ENCODE measurements at regions not wholly inside any gene's neighbourhood (a gene's known extent, or its start where the extent isn't known, plus 50 kb on each side); places are given as distances from the start of the nearest gene placed in this dataset.

DNA sequence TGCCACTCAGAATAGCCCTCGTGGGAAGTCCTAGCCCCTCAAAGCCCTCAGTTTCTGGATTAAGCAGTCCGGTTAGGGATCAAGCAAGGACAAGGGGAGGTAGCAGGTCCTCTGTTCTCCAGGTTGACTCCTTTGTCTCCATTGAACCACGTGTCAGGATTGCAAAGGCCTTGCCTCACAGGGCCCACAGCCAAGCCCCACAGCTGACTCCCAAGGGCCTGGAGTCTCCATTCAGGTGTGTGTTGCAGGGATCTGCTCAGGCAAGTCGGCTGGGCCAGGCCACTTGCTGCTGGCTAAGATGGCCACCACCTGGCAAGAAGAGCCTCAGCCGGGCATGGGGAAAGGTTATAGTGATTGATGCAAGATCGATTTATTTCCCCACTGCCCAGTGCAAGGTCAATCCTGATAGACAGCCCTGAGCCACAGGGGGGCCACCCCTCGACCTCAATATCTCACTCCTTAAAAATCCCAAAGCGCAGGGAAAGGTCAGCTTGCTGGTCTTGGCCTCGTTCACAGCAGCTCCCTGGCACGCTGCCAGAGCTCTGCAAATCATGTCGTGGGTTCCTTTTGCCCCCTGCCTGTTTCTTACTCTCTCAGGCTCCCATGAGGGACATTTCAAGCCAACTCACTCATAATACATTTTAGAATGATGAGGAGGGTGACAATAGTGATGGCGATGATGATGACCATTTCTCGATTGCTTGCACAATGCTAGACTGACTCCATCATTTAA, 75.9 kb downstream of the EDN3 start:
- DNase-seq: no peak

DNA sequence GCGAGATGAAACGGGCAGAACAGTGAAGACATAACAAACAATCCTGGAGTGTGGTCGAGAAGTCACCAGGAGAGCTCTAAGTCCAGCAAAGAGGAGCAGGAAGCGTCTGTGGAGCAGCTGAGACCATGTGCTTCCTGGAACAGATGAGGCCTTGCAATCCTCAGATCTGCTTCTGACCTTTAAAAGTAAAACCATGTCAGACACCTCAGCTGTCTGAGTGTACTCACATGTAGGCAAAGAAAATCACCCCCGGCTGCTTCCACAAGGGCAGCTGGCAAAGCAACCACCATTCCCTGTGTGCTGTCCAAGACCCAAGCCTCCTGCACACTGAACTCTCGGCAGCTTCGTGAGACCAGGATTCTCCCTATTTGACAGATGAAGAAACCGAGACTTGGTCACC, 76.6 kb downstream of the EDN3 start:
- no peak for DNase-seq

DNA sequence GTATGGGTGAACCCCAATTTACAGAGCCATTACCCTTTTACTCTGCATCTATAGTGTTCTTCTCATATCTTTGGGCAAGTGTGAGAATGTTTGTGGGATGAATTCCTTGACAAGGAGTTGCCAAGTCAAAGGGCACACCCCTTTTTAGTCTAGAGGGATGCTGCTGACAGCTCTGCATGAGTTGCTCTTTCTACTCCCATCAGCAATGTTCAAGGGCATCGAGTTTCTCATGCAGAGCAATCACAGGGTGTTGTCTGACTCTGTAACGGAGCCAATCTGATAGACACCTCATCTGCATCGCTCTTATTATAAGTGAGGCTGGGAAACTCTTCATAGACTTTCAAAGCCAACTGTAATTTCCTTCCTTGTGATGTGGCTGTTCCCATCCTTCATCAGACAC, 77.4 kb downstream of the EDN3 start:
- no peak for DNase-seq

DNA sequence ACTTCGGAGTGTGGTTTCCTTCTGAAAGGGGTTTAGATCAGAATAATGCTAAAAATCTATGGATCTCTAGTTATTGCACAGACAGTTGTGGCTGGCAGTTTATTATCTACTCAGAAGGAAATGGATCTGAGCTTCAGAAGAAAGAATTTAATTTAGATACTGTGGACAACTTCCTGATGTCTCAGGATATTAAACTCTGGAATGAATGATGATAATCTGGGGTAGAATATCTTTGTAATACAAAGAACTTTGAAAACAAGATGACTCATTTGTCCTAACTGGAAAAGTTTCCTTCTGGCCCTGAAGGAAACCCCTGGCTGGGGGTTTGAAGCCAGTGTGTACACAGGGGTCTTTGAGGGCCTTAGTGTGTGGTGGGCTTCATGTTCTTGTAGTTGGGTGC, 78.0 kb downstream of the EDN3 start:
- no peak for DNase-seq

DNA sequence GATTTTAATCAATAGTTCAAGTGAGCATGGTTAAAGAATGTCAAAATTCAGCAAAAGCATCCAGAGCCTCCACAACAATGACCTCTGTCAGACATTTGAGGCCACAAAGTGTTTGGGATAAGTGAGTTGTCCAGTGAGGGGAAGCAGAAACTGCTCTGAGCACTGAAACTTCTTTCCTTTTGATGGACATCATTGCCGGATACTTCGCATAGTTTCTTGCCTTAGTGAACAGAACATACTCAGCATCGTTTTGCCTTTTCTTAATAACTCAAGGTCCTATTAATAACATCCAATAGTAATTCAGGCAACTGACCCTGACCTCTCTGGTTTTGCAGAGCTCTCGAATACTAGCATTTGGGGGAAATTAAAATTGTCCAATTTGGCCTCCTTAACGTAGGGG, 78.6 kb downstream of the EDN3 start:
- no peak for DNase-seq

DNA sequence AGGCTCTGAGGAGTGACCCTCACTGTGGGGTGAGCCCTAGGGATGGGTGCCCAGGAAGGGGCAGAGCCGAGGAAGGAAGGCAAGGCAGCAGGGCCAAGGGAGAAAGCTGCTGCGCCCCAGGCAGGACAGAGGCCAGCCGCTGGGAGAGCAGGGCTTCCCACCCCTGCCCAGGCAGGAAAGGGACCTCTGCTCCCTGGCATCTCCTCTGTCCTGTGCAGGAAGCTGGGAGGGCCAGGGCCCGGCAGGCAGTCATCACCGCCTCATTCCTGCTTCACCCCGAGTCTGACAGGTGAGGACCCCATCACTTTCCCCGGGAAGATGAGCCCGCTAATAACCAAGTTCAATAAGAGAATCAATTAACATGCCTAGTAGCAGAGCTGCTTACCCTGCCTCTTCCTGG, 81.3 kb downstream of the EDN3 start:
- DNase-seq: no peak

DNA sequence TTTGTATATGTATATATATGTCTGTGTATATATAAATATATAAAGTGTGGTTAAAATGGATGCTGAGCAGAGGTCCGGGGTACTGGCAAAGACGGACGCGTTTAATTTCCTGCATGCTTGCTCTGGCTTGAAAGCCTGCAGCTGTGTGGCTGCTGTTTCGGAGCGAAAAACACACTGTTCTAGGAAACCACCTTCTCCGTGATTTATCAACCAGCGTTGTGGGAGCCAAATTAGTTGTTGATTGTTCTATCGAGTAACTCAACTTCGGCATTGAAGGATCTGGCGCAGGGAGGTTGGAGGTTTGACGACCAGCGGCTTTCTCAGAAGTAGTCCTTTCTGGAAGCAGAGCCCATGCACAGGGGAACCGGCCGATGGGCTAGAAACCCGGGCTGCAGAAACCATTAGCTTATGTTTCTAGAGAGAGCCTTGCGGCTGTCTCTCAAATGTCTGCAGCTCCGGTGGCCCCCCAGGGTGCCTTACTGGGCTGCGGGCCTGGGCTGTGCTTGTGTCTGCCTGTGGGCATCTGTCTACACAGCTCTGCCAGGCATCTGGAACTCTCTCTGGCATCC, 81.8 kb downstream of the EDN3 start:
- DNase-seq: no peak

DNA sequence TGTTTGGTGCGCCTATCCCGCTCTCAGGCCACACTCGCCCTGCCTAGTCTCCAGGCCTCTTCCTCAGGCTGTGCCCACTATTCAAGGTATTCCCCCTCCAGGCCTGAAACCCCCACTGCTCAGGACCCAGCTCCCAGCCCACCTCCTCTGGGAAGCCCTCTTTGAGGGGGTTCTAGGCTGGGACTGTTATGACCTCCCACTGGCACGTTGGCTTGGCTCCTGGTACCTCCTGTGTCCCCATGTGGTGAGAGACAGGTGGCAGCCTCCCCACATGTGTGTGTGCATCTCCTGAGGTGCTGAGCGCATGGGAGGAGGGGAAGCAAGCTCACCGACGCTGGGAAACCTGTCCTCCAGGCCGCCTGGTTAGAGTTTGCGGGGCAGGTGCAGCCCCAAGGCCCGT, 82.5 kb downstream of the EDN3 start:
- DNase-seq: no peak

DNA sequence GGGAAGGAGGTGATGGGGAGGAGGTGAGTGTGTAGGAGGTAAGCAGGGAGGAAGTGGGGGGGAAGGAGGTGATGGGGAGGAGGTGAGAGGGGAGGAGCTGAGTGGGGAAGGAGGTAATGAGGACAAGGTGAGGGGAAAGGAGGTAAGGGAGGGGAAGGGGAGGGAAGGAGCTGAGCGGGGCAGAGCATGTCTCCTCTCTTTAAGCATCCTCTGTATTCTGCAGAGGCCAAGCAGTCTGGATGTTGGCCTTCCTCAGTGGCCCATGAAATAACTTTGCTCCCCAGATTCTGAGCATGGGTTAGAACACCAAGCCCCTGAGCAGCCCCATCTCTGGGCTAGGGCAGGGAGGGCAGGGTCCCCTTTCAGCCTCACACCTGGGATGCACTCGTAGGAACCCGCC, 84.6 kb downstream of the EDN3 start:
- DNase-seq: no peak

DNA sequence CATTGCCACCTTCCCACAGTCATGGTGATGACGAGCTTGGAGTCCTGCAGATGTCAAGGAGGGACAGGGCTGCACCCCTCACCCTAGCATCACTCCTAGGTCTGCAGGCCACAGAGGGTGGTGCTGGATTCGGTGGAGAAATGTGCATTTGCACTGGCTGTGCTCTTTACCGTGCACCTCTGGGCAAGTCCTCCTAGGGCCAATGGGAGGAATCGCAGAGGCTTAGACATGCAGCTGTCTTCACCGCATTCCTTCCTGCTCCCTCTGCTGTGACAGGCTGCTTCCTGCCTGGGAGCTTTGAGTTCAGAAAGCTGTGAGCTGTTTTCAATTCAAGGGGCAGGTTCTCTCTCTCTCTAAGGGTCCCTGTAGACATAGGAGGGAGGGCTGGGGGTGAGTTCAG, 85.1 kb downstream of the EDN3 start:
- no peak for DNase-seq

DNA sequence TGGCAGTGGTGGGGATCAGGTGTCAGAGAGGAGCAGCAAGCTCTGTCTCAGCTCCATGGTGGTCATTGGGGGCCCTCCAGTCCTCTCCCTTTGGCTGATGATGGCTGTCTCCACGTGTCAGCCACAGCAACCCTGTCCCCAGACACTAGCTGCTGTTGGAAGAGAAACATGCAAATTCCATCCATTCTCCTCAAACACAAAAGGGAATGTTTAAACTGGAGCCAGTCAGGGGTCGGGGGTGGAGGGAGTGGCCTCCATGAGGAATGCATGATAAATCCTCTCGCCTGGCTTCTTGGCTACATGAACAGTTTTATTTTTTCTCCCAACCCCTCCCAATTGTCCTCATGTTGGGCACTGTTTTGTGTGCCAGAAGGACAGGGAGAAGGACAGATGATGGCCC, 86.4 kb downstream of the EDN3 start:
- DNase-seq: no peak

DNA sequence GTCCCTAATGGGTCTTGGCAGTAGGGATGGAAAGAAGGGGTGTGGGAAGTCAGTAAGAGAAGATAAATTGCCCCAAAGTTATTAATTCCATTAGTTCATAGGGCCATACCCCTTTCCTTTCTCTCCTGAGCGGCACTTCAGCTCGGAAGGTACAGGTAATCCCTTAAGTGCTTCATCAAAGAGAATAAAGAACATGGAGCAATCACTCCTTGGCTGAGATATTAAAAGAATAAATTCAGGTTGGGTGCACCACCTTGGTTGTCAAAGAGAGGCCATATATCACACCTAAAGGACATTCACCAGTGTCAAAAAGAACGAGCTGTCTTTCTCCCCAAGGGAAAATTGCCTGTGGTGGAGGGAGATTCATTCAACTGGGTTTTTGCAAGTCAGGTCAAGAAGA, 87.5 kb downstream of the EDN3 start:
- no peak for DNase-seq

DNA sequence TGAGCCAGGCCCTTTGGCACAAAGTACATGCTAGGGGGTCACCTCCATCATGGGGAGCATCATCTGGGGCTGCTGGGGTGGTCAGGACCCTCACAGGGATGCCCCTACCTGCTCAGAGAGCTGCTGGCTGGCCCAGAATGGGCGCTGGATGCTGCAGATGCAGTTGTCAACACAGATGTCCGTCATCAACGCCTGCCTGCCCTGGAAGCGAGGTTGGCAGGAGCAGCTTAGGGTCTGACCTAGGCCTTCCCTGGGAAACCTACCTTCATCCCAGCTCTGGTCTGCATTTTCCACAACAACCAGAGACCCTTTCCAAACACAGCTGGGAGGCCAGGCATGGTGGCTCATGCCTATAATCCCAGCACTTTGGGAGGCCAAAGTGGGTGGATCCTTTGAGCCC, 88.0 kb downstream of the EDN3 start:
- DNase-seq: no peak

DNA sequence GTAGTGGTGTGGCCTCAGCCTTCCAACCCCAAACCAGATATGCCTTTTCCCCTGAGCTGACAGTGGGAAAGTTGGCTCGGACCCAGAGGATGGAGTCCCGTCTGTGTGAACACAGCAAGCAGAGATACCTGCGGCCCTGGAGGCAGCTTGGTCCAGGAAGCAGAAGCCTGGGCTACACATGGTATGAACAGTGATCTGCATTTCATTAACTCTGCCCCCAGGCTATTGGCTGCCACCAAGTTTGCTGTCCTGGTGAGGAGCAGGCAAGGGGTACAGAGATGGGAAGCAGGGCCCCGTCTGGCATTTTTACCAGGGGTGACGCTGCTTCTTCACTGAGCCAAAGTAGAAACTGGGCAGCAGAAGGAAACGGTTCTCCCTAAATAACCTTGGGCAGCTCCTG, 90.0 kb downstream of the EDN3 start:
- no peak for DNase-seq

DNA sequence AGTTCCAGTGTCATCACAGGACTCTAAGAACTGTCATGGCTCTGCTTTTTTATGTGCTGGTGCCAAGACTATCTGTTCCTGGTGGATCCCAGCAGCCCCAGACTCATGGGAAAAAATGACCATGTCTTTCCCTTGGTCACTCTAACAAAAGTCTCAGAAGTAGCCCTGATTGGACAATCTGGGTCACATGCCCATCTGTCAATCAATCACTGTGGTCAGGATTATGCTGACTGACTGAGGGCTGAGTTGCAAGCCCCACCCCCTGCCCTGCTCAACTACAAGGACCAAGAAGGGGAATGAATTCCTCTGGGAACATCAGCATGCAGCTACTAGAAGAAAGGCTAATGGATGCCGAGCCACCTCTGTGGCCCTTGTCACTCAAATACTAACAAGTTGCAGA, 91.6 kb downstream of the EDN3 start:
- no peak for DNase-seq

DNA sequence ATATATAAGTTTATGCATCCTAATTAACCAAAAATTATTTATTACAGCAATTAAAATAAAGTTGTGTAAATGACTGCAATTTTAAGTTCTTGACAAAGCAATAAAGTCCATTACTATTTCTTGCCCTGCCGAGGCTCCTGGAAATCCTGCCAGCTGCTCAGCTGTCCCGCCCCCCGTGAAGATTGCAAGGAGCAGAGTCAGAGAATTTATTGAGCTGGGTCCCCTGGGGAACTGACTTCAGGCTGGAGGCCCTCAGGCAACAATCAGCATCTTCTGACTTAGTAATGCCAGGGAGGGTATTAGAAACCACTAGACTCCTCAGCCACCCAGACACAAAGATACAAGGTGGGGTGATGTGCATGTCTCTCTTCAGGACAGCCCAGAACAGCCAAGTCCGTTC, 92.3 kb downstream of the EDN3 start:
- no peak for DNase-seq

DNA sequence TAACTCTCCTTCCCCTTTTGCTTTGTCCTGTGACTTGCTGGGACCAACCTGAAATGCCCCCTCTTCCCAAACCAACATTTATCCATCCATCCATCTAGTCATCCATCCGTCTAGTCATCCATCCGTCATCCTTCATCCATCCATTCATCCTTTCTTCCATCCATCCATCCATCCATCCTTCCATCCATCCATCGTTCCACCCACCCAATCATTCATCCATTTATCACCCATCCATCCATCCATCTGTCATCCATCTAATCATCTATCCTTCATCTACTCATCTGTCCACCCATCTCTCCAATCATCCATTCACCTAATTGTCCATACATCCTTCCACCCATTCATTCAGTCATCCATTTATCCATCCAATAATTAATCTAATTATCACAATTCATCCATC, 92.7 kb downstream of the EDN3 start:
- no peak for DNase-seq

DNA sequence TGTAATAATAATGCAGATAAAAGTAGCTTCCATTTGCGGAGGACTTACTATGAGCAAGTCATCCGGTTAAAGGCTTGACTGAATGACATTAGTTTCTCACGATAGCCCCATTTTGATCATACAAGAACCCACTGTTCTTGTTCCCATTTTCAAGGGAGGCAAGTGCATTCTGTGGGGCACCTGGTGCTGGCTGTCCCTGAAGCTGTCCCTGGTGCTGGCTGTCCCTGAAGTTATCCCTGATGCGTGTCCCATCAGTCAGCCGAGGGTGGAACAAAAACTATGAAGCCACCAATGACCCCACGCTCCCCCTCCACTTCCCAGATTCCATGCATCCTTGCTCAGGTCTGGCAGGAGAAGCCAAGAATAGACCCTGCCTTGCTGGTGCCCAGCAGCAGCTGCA, 95.3 kb downstream of the EDN3 start:
- no peak for DNase-seq

DNA sequence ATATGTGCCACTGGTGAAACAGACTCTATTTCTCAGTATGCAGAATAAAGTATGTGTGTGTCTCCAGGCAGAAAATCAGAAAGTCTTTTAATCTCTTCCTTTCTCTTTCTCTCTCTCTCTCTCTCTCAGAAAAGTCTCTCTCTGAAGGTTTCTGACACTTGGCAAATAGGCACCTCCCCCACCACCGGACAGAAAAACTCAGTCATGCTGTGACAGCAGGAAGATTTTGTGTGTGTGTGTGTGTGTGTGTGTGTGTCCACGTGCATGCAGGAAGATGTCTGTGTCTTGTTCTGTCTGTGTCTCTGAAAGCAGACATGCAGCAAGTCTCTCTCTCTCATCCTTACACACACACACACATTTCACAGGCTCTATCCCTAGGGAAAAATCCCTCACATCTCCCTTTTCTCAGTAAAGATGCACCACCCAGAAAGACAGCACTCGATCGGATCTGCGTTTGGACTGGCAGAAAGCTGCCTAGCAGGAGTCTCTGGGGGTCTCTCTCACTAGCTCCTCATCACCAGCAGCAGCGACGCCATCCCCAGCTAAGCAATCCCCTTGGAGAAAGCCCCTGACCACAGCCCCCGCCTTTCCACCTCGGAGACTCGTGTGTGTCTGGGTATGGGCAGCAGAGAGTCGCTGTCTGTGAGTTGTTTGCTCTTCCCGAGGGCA, 98.3 kb downstream of the EDN3 start:
- no peak for DNase-seq

DNA sequence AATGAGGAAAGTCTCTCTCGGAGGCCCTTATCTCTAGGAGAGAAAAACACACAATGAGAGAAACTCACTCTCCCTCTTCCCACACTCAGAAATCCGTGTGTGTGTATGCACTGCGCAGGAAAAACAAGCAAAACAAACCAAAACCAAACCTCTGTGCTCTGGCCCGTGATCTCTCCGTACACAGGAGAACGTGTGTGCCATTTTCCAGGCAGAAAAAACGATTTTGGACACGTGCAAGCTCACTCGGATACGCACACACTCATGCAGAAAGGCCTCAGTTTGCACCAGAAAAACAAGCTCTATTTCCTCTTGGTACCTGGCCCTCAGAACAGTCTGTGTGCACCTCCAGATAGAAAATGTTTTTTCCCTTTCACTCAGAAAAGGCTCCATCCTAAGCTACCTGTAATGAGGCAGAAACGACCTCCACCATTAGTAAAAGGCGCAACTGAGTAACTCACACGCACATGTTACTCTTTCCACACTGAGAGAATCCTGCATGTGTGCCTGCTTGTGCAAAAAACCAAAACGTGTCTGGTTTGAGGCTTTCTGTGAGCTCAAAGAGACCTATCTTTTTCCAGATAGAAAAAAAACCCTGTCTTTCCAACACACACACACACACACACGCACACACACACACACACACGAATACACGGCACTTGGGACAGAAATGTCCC, 99.2 kb downstream of the EDN3 start:
- no peak for DNase-seq

DNA sequence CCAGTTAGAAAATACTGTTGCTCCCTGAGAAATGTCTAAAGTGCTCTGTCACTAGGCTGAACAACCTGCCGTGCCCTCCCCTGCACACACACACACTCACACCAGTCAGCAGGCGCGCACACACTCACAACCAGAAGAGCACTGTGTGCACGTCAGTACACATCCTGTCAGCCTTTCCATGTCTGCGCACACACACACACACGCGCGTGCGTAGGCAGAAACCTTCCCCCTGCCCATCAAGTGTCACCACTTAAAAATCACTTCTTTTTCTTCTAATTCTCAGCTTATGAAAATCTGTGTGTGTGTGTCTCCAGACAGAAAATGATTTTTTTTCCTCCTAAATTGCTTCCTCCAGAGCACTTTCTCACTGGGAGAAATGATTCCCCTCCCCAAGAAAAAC, 100.3 kb downstream of the EDN3 start:
- no peak for DNase-seq

DNA sequence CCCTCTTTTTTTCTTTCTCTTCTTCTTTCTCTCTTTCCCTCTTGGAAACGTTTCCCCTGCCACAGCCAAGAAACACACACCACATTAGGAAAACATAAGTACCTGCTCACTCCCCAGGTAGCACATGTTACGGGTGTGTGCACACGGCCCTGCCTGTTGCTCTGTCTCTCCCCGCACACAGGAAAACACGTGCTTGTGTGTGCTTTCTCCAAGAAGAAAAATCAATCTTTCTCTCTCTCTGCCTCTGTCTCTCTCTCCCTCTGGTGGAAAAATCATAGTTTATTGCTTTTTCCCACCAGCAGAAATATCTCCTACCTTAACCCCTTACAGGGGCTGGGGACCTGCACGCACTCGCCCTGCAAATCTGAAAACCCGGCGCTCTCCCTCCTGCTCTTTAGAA, 102.3 kb downstream of the EDN3 start:
- no peak for DNase-seq

DNA sequence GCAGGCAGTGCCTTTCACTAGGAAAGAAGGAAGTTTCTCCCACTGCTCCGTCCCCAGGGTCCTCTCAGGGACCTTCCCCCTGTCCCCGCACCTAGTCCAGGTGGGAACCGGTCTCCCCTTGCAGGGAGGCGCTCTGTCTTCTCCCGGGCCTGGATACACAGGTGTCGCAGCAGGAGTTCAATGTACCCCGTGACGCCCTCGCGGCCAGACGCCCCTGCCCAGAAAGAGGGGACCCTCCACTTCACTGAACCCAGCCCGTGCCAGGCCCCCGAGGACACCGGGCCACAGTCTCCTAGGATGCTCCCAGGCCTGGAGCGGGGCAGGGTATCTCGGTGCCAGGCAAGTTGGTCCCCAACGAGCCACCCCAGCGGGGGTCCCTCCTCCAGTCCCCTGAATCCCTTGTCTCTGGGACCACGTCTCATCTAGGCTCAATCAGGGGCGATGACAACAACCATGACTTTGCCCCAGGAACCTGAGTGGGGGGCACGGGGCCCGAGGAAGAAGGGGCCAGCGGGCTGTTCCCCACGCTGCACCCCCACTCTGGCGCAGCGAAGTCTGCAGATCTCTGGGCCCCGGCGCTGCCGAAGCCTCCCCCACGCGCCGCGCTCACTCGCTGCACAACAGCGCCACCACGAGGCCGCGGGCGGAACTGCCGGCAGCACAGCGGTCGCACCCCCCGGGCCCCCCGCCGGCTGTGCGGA, 103.0 kb downstream of the EDN3 start:
- DNase-seq: no peak
